ENCODE measurements at regions not wholly inside any gene's neighbourhood (a gene's known extent, or its start where the extent isn't known, plus 50 kb on each side); places are given as distances from the start of the nearest gene placed in this dataset.

DNA sequence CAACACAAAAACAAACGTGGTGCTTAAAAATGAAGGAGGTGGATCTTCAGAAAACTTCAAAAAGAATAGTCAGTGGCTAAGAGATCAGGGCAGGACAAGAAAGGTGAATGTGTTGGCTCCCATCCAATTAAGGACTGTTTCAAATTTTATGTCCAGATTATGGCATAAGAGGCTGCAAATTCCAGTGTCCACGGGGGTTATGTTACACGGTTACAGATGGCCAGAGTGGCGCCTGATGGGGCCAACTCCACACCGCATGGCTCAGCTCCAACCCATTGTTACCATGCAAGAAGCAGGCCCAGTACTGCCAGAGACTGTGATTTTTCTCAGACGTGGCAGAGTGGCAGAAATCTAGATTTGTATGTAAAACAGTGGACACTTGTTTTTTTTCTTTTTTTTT is 168.4 kb upstream of the TENM3 start:
- DNase-seq = no peak
- intact Hi-C loops (cut with DNase I) = no loop called here
- ATAC-seq = no peak

DNA sequence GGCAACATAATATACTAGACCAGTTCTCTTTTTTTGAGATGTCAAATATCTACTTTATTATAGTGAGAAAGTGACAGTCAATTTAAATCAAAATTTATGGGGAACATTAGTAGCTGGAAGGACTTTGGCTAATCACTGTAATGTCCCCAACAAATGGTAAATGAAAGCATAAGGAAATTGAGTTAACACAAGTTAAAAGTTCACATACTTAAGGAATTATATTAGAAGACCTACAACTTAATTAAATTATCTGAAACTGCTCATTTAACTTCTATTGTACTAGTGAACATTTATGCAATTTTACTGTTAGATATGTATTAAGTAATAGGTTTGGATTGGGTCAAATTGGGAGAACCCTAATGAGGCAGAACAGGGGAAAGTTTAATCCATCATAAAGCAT is 160.3 kb upstream of the TENM3 start:
- intact Hi-C loops (cut with DNase I) = no loop called here
- DNase-seq = no peak
- ATAC-seq = no peak

DNA sequence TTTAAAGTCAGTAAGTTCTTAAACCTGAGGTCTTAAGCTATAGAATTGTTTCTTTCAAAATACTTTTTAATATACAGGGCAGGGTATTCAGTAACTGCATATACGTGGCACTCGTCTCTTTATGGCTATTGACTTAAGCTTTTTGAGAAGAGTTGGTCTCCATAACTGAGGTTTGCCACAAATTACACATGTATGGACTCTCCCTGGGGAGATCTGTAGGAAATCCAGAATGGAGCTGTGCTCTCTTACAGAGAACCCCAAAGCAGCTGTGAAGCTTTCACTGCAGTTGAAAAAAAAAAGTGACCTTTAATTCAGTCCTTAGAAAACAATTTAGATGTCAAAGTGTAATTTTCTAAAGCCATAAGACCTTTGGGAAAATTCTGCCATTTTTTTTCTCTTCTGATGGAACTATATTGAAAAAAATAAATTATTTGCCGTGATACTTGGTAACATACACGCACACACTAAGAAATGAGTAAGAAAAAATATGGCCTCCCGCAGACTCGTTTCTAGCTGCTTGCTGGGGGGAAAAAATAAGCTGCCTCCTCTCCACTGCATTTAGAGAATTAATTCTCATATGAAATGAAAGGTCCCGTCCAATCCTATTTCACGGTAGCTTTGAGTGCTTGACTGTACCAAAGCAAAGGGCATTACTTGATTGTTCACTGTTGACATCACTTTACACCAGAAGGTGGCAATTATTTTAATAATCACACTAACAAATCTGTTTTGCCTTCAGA is 159.4 kb upstream of the TENM3 start:
- no peak for DNase-seq
- intact Hi-C loops (cut with DNase I) = no loop called here
- ATAC-seq = no peak

DNA sequence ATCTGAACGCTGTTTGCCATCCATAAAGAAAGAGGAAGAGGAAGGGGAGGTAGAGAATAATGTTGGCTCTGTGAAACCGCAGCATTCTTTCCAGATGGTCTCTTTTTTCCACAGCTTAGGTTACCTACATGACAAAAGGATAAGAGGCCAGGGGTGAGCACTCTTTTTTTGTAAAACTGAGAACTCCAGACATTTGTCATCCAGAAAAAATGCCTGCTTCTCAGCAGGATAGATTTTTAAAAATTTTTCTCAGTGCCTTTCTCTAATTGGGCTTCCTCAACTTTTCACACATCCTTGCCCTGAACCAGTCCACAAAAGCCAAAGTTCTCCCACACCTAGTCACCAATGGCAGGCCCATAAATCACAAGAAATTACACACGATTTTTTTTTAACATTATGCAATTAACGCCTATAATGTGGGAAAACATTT is 158.1 kb upstream of the TENM3 start:
- no peak for ATAC-seq
- intact Hi-C loops (cut with DNase I) = no loop called here
- DNase-seq = no peak

DNA sequence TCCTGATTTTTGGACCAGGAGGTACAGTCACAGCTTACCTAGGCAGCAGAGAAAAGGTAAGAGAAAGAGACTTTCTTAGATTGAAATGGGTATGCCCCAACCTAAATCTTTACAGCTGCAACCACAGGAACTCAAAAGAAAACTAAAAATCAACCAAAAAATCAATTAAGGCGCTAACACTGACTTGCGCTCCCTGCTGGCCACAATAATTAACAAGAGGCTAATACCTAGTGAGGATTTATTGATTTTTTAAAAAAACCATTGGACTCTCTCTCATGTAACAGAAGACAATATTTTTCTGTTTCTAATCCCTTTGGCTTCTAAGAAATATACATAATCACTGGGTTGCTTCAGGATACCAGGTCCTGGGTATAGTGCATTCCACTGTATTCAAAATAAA is 153.9 kb upstream of the TENM3 start:
- DNase-seq (no peak), ATAC-seq (no peak)
- intact Hi-C loops (cut with DNase I) = no loop called here

DNA sequence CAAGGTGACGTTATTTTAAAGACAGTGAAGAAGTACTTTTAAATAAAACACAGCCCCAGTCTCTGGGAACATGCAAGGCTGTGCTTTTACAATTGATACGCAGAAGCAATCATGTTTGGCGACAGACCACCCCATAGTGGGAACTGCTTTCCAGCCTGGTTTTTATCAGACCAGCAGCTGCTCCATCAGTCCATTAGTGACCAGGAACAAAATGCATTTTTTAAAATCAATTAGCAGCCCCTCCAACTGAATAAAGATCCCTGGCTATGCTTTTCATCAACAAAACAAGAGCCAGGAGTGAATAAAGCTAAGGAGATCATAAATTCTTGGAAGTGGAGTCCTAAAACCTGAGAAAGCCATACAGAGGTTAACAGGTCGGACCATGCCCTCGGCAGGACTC is 153.0 kb upstream of the TENM3 start:
- ATAC-seq (no peak), DNase-seq (no peak)
- intact Hi-C loops (cut with DNase I) = no loop called here

DNA sequence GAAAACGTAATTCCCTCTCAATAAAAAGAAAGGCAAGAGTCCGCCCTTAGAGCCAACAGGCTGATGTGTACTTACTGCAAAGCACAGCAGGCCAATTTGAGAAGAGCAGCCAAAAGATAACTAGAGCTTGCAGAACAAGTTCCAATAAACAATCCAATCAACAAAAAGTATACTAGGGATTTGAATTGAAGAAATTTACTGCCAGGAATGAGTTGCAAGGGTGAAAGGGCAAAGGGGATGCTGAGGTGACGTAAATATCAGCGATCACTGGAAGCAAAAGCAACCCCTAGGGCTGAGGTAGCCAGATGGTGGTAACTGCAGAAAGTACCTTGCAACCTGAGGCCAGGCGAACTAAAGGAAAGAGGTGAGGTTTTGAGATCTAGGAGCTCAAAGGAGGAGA is 152.1 kb upstream of the TENM3 start:
- intact Hi-C loops (cut with DNase I) = no loop called here
- ATAC-seq (no peak), DNase-seq (no peak)

DNA sequence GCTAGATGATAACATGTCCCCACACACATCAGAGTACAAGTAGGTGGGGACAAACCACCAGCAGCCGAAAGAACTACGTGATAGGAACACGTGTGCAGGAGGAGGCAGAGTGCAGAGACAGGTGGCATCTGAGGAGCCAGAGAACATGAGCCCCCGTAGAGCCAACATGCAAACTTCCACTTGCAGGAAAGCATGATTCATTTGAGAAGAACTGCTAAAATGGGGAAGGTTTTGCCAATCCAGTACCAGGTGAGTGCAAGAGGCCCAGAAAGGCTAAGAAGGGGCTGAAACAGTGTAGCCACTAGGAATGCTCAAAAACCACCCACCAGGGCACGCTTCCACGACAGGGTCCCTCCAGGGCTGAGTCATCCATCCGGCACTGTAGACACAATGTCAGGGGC is 149.8 kb upstream of the TENM3 start:
- ATAC-seq = no peak
- intact Hi-C loops (cut with DNase I) = no loop called here
- no peak for DNase-seq

DNA sequence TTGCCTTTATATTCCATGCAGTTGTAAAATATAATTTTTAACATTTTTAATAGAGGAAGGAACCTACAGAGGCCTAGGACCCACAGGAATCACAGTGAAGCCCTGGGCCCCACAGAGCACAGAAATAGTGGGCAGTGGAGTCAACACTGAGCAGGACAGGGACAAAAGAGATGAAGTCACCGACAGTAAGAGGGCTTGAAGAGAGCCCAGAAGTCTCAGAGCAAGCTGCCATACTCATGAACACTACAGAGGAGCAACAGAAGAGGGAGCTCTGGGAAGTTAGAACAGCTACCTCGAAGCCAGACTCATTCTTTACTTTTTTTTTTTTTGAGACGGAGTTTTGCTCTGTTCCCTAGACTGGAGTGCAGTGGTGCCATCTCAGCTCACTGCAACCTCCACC is 149.3 kb upstream of the TENM3 start:
- DNase-seq (no peak), ATAC-seq (no peak)
- intact Hi-C loops (cut with DNase I) = no loop called here

DNA sequence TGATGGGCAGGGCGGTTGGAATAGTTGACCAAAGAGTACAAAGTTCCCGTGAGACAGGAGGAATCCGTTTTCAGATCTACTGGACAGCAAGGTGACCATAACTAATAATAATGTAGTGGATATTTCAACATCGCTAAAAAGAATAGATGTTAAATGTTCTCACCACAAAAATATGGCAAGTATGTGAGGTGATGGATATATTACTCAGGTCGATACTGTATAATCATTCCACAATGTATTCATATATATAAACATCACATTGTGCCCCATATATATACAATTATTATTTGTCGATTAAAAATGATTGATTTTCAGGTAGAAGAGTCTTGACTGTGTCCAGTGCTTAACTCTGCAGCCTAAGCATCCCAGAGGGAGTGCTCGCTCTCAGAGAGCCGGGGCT is 141.6 kb upstream of the TENM3 start:
- DNase-seq = no peak
- intact Hi-C loops (cut with DNase I) = no loop called here
- no peak for ATAC-seq

DNA sequence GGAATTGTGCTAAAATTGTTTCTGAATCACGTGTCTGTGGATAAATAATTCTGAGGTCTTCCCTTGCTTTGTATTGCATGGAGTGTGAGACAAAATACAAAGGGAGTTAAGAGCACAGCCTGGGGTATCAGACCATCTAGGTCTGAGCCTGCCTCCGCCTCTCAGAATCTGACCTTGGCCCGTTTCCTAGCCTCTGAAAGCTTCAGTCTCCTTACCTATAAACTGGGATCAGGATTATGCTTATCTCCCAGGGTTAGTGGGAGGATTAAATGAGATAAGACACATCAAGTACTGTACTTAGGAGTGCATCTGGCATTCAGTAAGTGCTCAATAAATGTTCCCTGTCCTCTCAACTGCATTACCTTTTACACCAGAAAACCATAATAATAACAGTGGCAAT is 140.6 kb upstream of the TENM3 start:
- intact Hi-C loops (cut with DNase I) = no loop called here
- DNase-seq (no peak), ATAC-seq (no peak)

DNA sequence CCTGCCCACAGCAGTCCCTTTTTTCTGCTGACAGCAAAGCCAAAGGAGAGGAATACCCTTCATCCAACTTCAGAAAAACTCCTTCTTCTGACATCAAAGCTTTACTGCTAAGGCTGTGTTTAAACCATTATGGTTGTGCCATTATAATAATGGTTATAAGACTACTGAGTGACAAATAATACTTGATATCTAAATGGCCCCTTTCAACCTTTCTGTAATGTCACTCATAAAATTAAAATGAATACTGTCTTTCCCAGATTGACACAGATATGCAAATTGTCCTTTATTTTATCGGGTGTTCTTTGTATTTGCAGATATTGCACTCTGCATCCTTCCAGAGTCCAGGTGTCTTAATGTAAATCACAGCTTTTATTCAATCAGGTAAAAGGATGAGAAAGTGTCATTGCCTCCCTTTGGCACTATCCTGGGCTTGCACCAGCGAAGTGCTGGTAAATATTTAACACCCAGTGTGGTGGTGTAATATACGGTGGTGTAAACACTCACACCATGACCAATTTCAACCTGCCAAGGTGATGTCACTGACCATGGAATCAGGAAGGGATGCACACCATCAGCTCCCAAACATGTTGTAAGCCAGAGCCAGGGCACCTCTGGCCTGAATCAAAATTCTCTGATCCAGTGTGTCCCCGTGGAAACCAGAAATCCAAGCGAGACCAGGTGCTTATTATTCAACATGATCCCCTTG is 139.4 kb upstream of the TENM3 start:
- no peak for DNase-seq
- intact Hi-C loops (cut with DNase I) = no loop called here
- no peak for ATAC-seq

DNA sequence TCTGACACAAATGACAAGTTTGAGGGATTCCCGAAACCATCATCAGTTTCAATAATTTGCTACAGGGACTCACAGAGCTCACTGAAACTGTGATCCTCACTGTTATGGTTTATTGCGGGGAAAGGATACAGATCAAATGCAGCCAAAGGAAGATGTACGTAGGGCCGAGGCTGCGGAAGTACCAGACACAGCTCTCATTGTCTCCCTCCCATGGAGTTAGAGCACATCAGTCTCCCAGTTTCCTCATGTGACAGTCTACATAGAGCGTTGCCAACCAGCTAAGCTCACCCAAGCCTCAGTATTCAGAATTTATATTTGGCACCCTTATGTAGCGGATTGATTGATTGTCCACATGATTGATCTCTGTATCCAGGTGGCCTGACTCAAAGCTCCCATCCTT is 137.8 kb upstream of the TENM3 start:
- no peak for DNase-seq

DNA sequence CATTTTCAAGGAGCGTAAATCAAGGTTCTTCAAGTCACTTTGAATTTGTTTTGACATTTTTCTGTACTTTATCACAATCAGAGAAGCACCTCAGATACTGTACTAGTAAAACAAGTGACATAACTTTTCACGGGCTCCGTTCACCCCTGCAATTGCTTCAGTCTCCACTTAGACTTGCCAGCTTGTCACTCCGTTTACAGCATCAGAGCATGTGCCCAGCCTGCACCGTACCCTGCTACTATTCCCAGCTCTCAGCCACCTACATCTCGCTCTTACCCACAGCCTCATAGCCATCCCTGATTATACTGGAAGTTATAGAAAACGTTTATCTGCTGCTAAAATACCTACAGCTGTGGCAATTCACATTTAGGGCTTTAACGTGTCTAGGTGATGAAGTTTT is 135.3 kb upstream of the TENM3 start:
- no peak for ATAC-seq
- intact Hi-C loops (cut with DNase I) = no loop called here
- DNase-seq = no peak

More for the DNA sequence above, 137.8 kb upstream of the TENM3 start:
- intact Hi-C loops (cut with DNase I) = no loop called here
- no peak for ATAC-seq

DNA sequence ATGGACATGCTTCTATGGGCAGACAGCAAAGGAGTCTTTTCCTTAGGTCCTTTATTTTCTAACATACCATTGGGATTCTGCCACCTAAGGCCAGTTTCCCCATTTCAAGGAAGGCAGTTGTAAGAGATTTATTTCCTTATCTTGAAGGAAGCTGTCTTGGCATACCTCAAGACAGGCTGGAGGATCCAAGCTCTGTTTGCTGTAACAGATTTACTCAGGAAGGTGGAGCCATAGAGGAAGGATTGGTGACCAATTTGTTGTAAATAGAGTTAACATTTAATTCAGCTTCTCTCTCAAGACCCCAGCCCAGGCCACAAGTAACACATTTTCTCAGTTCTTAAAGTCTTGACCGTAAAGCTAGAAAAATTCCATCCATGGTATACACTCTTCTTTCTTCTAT is 131.6 kb upstream of the TENM3 start:
- no peak for ATAC-seq
- DNase-seq = no peak
- intact Hi-C loops (cut with DNase I) = no loop called here

DNA sequence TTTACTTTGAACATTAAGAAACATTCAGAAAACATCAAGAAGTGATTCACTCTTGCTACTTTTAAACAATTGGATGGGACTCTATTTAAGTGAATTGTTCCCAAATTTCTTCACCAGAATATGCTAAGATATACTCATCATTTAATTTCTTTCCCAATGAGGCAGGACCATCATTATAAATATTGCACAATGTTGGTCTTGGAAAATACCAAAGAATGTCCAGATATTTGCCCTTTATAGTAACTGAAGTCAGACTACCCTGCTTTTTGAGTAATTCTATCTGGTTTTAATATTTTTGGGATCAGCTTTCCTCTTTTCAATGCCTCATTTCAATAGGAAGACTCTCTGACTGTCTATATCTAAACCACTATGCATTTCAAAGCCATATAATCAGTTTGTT is 129.4 kb upstream of the TENM3 start:
- no peak for ATAC-seq
- intact Hi-C loops (cut with DNase I) = no loop called here
- no peak for DNase-seq

DNA sequence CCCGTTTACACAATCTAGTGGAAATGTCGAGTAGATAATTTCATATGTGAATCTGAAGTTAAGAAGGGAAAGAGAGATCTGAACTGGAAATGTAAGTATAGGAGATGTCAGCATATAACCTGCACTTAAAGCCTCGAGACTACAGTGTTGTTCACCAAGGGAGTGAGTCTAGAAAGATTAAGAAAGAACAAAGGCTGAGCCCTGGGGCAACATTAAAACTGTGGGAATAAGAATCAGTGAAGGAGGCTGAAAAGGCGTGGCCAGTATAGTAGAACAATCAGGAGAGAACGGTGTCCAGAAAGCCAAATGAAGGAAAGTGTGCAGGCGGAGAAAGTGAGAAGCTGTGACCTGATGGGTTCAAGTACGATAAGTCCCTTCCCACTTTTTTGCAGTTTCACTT is 118.8 kb upstream of the TENM3 start:
- no peak for DNase-seq
- no peak for ATAC-seq
- intact Hi-C loops (cut with DNase I) = no loop called here

DNA sequence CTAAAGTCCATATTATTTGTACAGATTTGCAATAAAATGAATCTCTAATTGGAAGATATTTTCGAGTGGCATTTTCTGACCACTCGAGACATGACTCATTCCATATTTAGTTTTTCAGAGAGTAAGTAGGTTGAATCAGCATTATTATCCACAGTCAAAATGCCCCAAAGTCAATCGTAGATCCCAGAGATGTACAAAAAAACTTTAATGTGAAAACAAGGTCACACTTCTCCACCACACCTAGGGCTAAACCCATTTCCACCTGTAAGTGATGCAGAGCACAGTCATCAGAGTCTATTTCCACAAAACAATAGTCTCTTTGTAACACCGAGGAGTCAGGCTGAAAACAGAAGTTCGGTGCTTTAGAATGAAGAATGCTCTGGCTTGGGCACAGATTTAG is 117.1 kb upstream of the TENM3 start:
- no peak for DNase-seq
- no peak for ATAC-seq
- intact Hi-C loops (cut with DNase I) = no loop called here

DNA sequence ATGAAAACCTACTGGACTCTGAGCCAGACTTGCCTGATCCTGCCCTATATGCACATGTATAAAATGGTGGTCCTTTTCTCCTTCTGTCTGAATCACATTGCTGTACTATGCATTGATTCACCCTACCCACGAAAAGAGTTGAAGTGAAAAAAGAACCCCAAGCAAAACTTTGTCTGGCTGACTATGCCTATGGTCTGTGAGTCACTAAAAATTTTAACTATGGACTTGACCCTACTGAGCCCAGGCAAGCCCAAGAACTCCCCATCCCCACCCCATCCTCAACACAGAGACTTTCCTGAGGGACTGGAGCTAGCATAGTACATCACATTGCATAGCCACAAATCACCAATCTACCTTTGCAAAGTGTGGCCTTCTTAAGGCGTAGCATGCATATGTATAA is 116.6 kb upstream of the TENM3 start:
- intact Hi-C loops (cut with DNase I) = no loop called here
- no peak for DNase-seq
- no peak for ATAC-seq

DNA sequence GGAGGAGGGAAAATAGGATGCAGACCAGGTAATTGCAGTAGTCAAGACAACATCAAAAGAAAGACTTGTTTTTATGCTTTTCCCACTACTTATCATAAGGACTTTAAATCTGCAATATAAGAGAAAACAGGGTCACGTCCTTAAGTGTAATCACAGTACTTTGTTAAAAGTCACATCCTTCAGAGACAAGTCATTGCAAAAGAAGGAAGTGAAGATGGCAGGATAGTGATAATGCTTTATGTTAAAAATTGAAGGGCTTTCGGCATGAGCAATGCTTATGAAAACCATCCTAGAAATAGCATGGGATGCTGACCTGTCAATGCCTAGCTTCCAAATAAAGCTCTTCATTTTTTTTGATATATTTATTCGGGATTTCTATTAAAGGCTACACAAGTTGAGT is 110.2 kb upstream of the TENM3 start:
- intact Hi-C loops (cut with DNase I) = no loop called here
- ATAC-seq (no peak), DNase-seq (no peak)

DNA sequence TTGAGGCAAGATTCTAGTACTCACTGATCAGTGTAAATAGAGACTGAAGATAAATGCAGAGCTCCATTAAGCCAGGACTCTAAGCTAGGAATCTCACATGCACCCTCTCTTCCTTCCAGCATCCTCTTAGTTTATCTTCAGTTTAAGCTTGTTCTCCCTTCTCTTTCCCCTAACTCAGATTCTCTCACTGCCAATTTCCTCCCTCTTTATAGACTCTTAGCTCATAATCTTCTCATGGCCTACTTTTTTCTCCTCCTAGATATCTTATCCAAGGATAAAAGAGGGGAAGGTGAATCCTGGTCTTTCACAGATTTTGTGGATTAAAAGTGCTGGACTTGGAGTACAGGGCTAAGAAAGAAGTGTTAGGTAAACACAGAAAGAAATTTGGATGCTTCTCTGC is 108.9 kb upstream of the TENM3 start:
- intact Hi-C loops (cut with DNase I) = no loop called here
- DNase-seq (no peak), ATAC-seq (no peak)
